Left lung (tissue), 4 donors: ENCODE measurements at regions not wholly inside any gene's neighbourhood (a gene's known extent, or its start where the extent isn't known, plus 50 kb on each side); places are given as distances from the start of the nearest gene placed in this dataset.

Experiments used
- ATAC-seq: fragments of 200-7000 bp; cut with Tn5 transposase; one replicate; pipeline ENCODE4 v1.9.1; 2020; ENCODE audit warnings: moderate library complexity
- DNase-seq, 4 donors: peaks; one replicate each; pipeline ENCODE4 v3.0.0-alpha.2; 2013 to 2020
- H3K27ac ChIP-seq, 2 donors: fragments of 200-600 bp; sonication (generic) in 1 of 2; one replicate each; pipeline versions ENCODE4 v1.5.0 to v1.8.0; 2020 to 2021
- H3K27me3 ChIP-seq, 2 donors: fragments of 200-600 bp; sonication (generic) in 1 of 2; one replicate each; pipeline versions ENCODE4 v1.5.0 to v1.8.0; 2020 to 2021
- H3K36me3 ChIP-seq, 2 donors: fragments of 200-600 bp; sonication (generic) in 1 of 2; one replicate each; pipeline versions ENCODE4 v1.5.0 to v1.8.0; 2020 to 2021
- H3K4me1 ChIP-seq, 2 donors: fragments of 200-600 bp; one replicate each; pipeline ENCODE4 v1.8.0; 2021
- H3K4me3 ChIP-seq, 2 donors: fragments of 200-600 bp; sonication (generic) in 1 of 2; one replicate each; pipeline versions ENCODE4 v1.5.0 to v1.8.0; 2020 to 2021; ENCODE audit warnings: mild to moderate bottlenecking in 1 of 2
- H3K9me3 ChIP-seq, 2 donors: fragments of 200-600 bp; sonication (generic) in 1 of 2; one replicate each; pipeline versions ENCODE4 v1.5.0 to v1.8.0; 2020 to 2021
- CTCF ChIP-seq, 2 donors: fragments of 200-600 bp; sonication (generic) in 1 of 2; IDR thresholded peaks; one replicate each; pipeline versions ENCODE4 v1.5.0 to v1.8.0; 2021; ENCODE audit warnings: antibody characterized with exemption in 2 of 2
- intact Hi-C, 2 donors: fragments of 100-400 bp; cut with DNase I; formaldehyde crosslinking; loops; one replicate each; pipeline versions ENCODE4 v1.11.2 to v1.14.2; 2022
- donor health status: DM: no; HTN: yes; CAD: no.
- donor health status: DM: no; HTN: no; CAD: no.

GRCh38 chr10:131553121-131553520 lies 241.6 kb upstream of the TCERG1L start:
- H3K27ac ChIP-seq: no peak overlapping the region
- no peak for ATAC-seq
- peaks cover 0 to 11% of the 10 kb centered on the region in 2 donors for H3K27me3 ChIP-seq
- H3K9me3 ChIP-seq: no peaks in the 10 kb centered on the region
- no peaks in the 10 kb centered on the region for H3K4me1 ChIP-seq
- intact Hi-C loops: no loop called here
- no peak for DNase-seq
- no peak for TF ChIP-seq CTCF (IDR thresholded peaks at IDR 0.05)
- H3K4me3 ChIP-seq: no peak overlapping the region
- no peaks in the 10 kb centered on the region for H3K36me3 ChIP-seq

GRCh38 chr10:131553581-131553980 lies 242.1 kb upstream of the TCERG1L start:
- no peaks in the 10 kb centered on the region for H3K4me1 ChIP-seq
- intact Hi-C loops: no loop called here
- H3K9me3 ChIP-seq: no peaks in the 10 kb centered on the region

GRCh38 chr10:131554821-131555220 lies 243.3 kb upstream of the TCERG1L start:
- no peak overlapping the region for H3K27ac ChIP-seq
- no peak for DNase-seq
- H3K9me3 ChIP-seq: no peaks in the 10 kb centered on the region
- no peak for ATAC-seq
- intact Hi-C loops: no loop called here
- H3K36me3 ChIP-seq: no peaks in the 10 kb centered on the region
- H3K4me3 ChIP-seq: no peak overlapping the region
- peaks cover 0 to 15% of the 10 kb centered on the region in 2 donors for H3K27me3 ChIP-seq
- H3K4me1 ChIP-seq: no peaks in the 10 kb centered on the region
- TF ChIP-seq CTCF (IDR thresholded peaks at IDR 0.05): no peak

More at GRCh38 chr10:131553581-131553980, 242.1 kb upstream of the TCERG1L start:
- Histone ChIP-seq H3K27ac (no peak overlapping the region), H3K4me3 (no peak overlapping the region), H3K36me3 (no peaks in the 10 kb centered on the region), H3K27me3 (peaks cover 0 to 11% of the 10 kb centered on the region in 2 donors)
- TF ChIP-seq CTCF (IDR thresholded peaks at IDR 0.05): no peak
- DNase-seq (no peak), ATAC-seq (no peak)

- no peaks in the 10 kb centered on the region for H3K4me1 ChIP-seq
- no peak for TF ChIP-seq CTCF (IDR thresholded peaks at IDR 0.05)
- no peak overlapping the region for H3K27ac ChIP-seq
- ATAC-seq (no peak), DNase-seq (no peak)
- H3K27me3 ChIP-seq: peaks cover 0 to 21% of the 10 kb centered on the region in 2 donors
- no peaks in the 10 kb centered on the region for H3K9me3 ChIP-seq
- H3K36me3 ChIP-seq: no peaks in the 10 kb centered on the region
- H3K4me3 ChIP-seq: no peak overlapping the region
- intact Hi-C loops: no loop called here
These were observed 243.9 kb upstream of the TCERG1L start for GRCh38 chr10:131555406-131555805.

- Histone ChIP-seq H3K27ac (no peak overlapping the region), H3K36me3 (no peaks in the 10 kb centered on the region), H3K27me3 (peaks cover 0 to 29% of the 10 kb centered on the region in 2 donors), H3K4me1 (no peaks in the 10 kb centered on the region), H3K4me3 (no peak overlapping the region), H3K9me3 (no peaks in the 10 kb centered on the region)
- TF ChIP-seq CTCF (IDR thresholded peaks at IDR 0.05): no peak
- ATAC-seq (no peak), DNase-seq (no peak)
- intact Hi-C loops: no loop called here
These were observed 244.8 kb upstream of the TCERG1L start for GRCh38 chr10:131556061-131556896.
